ENCODE measurements at regions not wholly inside any gene's neighbourhood (a gene's known extent, or its start where the extent isn't known, plus 50 kb on each side); places are given as distances from the start of the nearest gene placed in this dataset.

DNA sequence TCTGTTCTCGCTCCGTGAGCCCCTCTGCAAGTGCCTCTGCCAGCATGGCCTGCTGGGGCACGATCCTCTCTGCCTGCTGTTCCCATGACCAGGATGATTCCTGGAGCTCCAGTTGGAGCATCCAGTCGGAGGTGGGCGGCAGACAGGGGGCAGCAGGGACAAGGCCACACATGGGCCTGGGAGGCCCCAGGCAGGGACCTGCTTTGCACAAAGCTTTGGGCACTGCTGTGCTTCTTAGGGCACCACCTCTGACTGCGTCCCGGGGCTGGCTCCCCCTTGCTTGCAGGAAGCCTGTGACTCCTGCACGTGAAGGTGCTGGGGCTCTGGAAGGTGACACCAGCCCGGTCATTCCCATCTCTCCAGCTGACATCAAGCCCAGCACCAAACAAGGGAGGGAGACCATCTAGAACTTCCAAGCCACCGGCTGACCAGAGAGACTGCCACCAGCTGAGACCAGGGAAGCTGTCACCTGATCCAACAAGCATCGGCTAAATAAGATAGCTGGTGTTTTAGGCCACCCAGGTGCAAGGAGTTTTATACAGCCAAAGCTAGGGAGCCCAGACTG lies 174.8 kb upstream of the FOXD4L5 start:
- TF ChIP-seq, protein P1, sequence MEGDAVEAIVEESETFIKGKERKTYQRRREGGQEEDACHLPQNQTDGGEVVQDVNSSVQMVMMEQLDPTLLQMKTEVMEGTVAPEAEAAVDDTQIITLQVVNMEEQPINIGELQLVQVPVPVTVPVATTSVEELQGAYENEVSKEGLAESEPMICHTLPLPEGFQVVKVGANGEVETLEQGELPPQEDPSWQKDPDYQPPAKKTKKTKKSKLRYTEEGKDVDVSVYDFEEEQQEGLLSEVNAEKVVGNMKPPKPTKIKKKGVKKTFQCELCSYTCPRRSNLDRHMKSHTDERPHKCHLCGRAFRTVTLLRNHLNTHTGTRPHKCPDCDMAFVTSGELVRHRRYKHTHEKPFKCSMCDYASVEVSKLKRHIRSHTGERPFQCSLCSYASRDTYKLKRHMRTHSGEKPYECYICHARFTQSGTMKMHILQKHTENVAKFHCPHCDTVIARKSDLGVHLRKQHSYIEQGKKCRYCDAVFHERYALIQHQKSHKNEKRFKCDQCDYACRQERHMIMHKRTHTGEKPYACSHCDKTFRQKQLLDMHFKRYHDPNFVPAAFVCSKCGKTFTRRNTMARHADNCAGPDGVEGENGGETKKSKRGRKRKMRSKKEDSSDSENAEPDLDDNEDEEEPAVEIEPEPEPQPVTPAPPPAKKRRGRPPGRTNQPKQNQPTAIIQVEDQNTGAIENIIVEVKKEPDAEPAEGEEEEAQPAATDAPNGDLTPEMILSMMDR (IDR thresholded peaks at IDR 0.05; ENCODE audit: low read length), result no peak
- no peak for TF ChIP-seq EZH2phosphoT487 (IDR thresholded peaks at IDR 0.05; ENCODE audit: low read length)

Data from MM.1S (cell line).